ENCODE measurements at regions not wholly inside any gene's neighbourhood (a gene's known extent, or its start where the extent isn't known, plus 50 kb on each side); places are given as distances from the start of the nearest gene placed in this dataset.

GRCh38 chr2:101528501-101528900 is 53.6 kb upstream of the RFX8 start:
- Histone ChIP-seq H3K9me2 (replicated peaks; ENCODE audit: insufficient read depth, low read length) (no peaks in the 10 kb centered on the region), H3K36me3 (ENCODE audit: low read length) (no peaks in the 10 kb centered on the region), H2AFZ (ENCODE audit: low read depth, low read length, severe bottlenecking) (no peak overlapping the region), H3K27me3 (ENCODE audit: low read length) (no peaks in the 10 kb centered on the region), H3F3A (ENCODE audit: insufficient read depth) (no peaks in the 10 kb centered on the region), H3K4me3 (ENCODE audit: insufficient read depth, low read length, poor library complexity, severe bottlenecking) (no peak overlapping the region), H3K79me2 (ENCODE audit: insufficient read depth, low read length) (no peaks in the 10 kb centered on the region), H3K9me3 (ENCODE audit: insufficient read depth, low read length) (no peaks in the 10 kb centered on the region), H3K4me2 (ENCODE audit: low read depth, low read length, poor library complexity, severe bottlenecking) (no peak overlapping the region), H4K20me1 (ENCODE audit: low read depth, low read length) (no peaks in the 10 kb centered on the region), H3K27ac (ENCODE audit: low read depth, low read length) (no peak overlapping the region), H3K9ac (ENCODE audit: low read length) (no peak overlapping the region)
- TF ChIP-seq CTCF (IDR thresholded peaks at IDR 0.05; ENCODE audit: insufficient read depth, low read length, poor library complexity, severe bottlenecking) (no peak), EZH2phosphoT487 (conservative IDR thresholded peaks at IDR 0.05; ENCODE audit: low read length) (no peak)

- no peaks in the 10 kb centered on the region for H3F3A ChIP-seq (ENCODE audit: insufficient read depth)
- no peaks in the 10 kb centered on the region for H3K27me3 ChIP-seq (ENCODE audit: low read length)
- no peaks in the 10 kb centered on the region for H4K20me1 ChIP-seq (ENCODE audit: low read depth, low read length)
- no peaks in the 10 kb centered on the region for H3K36me3 ChIP-seq (ENCODE audit: low read length)
- no peaks in the 10 kb centered on the region for H3K79me2 ChIP-seq (ENCODE audit: insufficient read depth, low read length)
- TF ChIP-seq EZH2phosphoT487 (conservative IDR thresholded peaks at IDR 0.05; ENCODE audit: low read length) (no peak), CTCF (IDR thresholded peaks at IDR 0.05; ENCODE audit: insufficient read depth, low read length, poor library complexity, severe bottlenecking) (no peak)
- H3K9me3 ChIP-seq (ENCODE audit: insufficient read depth, low read length) = no peaks in the 10 kb centered on the region
- H3K9ac ChIP-seq (ENCODE audit: low read length) = no peak overlapping the region
- H3K4me3 ChIP-seq (ENCODE audit: insufficient read depth, low read length, poor library complexity, severe bottlenecking) = no peak overlapping the region
- no peak overlapping the region for H3K27ac ChIP-seq (ENCODE audit: low read depth, low read length)
- H2AFZ ChIP-seq (ENCODE audit: low read depth, low read length, severe bottlenecking) = no peak overlapping the region
- H3K4me2 ChIP-seq (ENCODE audit: low read depth, low read length, poor library complexity, severe bottlenecking) = no peak overlapping the region
- H3K9me2 ChIP-seq (replicated peaks; ENCODE audit: insufficient read depth, low read length) = no peaks in the 10 kb centered on the region
These were observed 50.0 kb upstream of the RFX8 start for GRCh38 chr2:101524806-101525430.
